ENCODE measurements at regions not wholly inside any gene's neighbourhood (a gene's known extent, or its start where the extent isn't known, plus 50 kb on each side); places are given as distances from the start of the nearest gene placed in this dataset.

GRCh38 chr6:12482386-12483375 is 192.5 kb downstream of the EDN1 start:
- no peaks in the 10 kb centered on the region for H3K79me2 ChIP-seq (ENCODE audit: insufficient read depth, low read length)
- H4K8ac ChIP-seq (replicated peaks; ENCODE audit: insufficient read length, low read depth, low read length) = no peak overlapping the region
- no peak overlapping the region for H2BK15ac ChIP-seq (ENCODE audit: low read depth, low read length)
- peak; percentile 65 for TF ChIP-seq CTCF (conservative IDR thresholded peaks at IDR 0.05)
- no peak overlapping the region for H2AK5ac ChIP-seq (ENCODE audit: insufficient read length, low read length)
- no peak overlapping the region for H3K4ac ChIP-seq (ENCODE audit: low read depth, low read length)
- no peak overlapping the region for H3K23ac ChIP-seq (ENCODE audit: insufficient read length, low read depth, low read length)
- H3K79me1 ChIP-seq (ENCODE audit: insufficient read depth, low read depth, low read length, poor library complexity, severe bottlenecking) = no peaks in the 10 kb centered on the region
- WGBS (ENCODE audit: extremely low coverage, insufficient read length, low lambda C conversion rate) = no CpG with 5 or more reads among the region's 5 CpGs
- no peaks in the 10 kb centered on the region for H3K23me2 ChIP-seq (ENCODE audit: insufficient read length, low read depth, low read length, poor library complexity, severe bottlenecking)
- peak overlapping the region; percentile 59 for H2AFZ ChIP-seq (ENCODE audit: low read length)
- no peak overlapping the region for H3K27ac ChIP-seq (ENCODE audit: insufficient read length, low read depth, low read length)
- no peak overlapping the region for H4K91ac ChIP-seq (ENCODE audit: insufficient read length, low read depth, low read length)
- H4K5ac ChIP-seq (ENCODE audit: insufficient read length, low read depth, low read length) = no peak overlapping the region
- Mint-ChIP-seq H3K36me3 (ENCODE audit: insufficient read depth in 1 of 3, low read depth in 3 of 3) (0 out of 7 replicates have a peak, but pooled peaks cover 0 to 5% (median 0%) of the 10 kb centered on the region in 3 experiments), H3K27ac (no peak overlapping the region), H3K4me1 (peaks cover 10 to 14% of the 10 kb centered on the region in 2 experiments), H3K9me3 (no peaks in the 10 kb centered on the region), H3K4me3 (no peak overlapping the region), H3K27me3 (ENCODE audit: low read depth) (no peaks in the 10 kb centered on the region)
- H3K18ac ChIP-seq (ENCODE audit: insufficient read length, low read depth, low read length) = no peak overlapping the region
- no peak overlapping the region for H2BK5ac ChIP-seq (ENCODE audit: insufficient read length, low read length)
- no peak overlapping the region for H2BK12ac ChIP-seq (ENCODE audit: insufficient read length, low read depth, low read length)
- no peaks in the 10 kb centered on the region for H3K27me3 ChIP-seq (ENCODE audit: insufficient read depth, low read length)
- no peak overlapping the region for H3T11ph ChIP-seq (ENCODE audit: low read length)
- H3K9me3 ChIP-seq (ENCODE audit: control insufficient read depth, low read depth, low read length) = no peaks in the 10 kb centered on the region
- no peak overlapping the region for H3K4me2 ChIP-seq (ENCODE audit: insufficient read depth, insufficient read length, low read length)
- H2BK20ac ChIP-seq (ENCODE audit: low read depth, low read length, poor library complexity, severe bottlenecking) = no peak overlapping the region
- H3K14ac ChIP-seq (ENCODE audit: insufficient read depth, low read length) = no peak overlapping the region
- DNase-seq = no peak
- H4K20me1 ChIP-seq (ENCODE audit: control insufficient read depth, insufficient read depth, insufficient read length) = no peaks in the 10 kb centered on the region
- no peak overlapping the region for H3K9ac ChIP-seq (ENCODE audit: extremely low read depth, insufficient read length, low read length)
- H3K4me1 ChIP-seq (ENCODE audit: insufficient read depth, low read length) = no peaks in the 10 kb centered on the region; the same call in 1 of the 2 replicates
- H3K56ac ChIP-seq (ENCODE audit: insufficient read length, low read depth, low read length) = no peak overlapping the region
- H2BK120ac ChIP-seq (ENCODE audit: low read depth, low read length, poor library complexity, severe bottlenecking) = no peak overlapping the region

Data from H9 (cell line).